Naive thymus-derived CD4-positive, alpha-beta T cell (primary cell): ENCODE measurements at regions not wholly inside any gene's neighbourhood (a gene's known extent, or its start where the extent isn't known, plus 50 kb on each side); places are given as distances from the start of the nearest gene placed in this dataset.

Experiments
- ATAC-seq: fragments of 150-1000 bp; cut with Tn5 transposase; 2 replicates; pipeline ENCODE4 v1.10.0; 2021; ENCODE audit warnings: mild to moderate bottlenecking, moderate library complexity
- CTCF ChIA-PET: fragments of 350-600 bp; sonication (Branson Sonifier 250); formaldehyde crosslinking; loops from one replicate; lab custom pipeline; 2021; ENCODE audit warnings: antibody characterized with exemption; lab: Charles Lee
- POLR2A ChIA-PET: fragments of 350-600 bp; sonication (Branson Sonifier 250); formaldehyde crosslinking; loops from one replicate; lab custom pipeline; 2021; ENCODE audit warnings: antibody characterized with exemption, inconsistent platforms; lab: Charles Lee
- DNase-seq, 9 donors: peaks; one replicate each; pipeline versions ENCODE4 v3.0.0 to v3.0.0-alpha.2; 2020 to 2022; ENCODE audit warnings: mixed read lengths in 1 of 9
- H3K27ac ChIP-seq: one replicate; pipeline ENCODE4 v1.7.0; 2013; ENCODE audit warnings: mild to moderate bottlenecking, low read depth, low read length, moderate library complexity
- H3K27me3 ChIP-seq, 2 donors: one replicate each; pipeline ENCODE4 v1.7.0; 2013; ENCODE audit warnings: low read length in 2 of 2, mild to moderate bottlenecking in 2 of 2, moderate library complexity in 2 of 2; ENCODE audit not compliant: control insufficient read depth in 2 of 2, insufficient read depth in 2 of 2
- H3K36me3 ChIP-seq, 3 experiments: 1 replicate in 2 of 3; 2 replicates in 1 of 3; pipeline ENCODE4 v1.7.0; 2013; ENCODE audit warnings: low read length in 3 of 3, mild to moderate bottlenecking in 3 of 3, moderate library complexity in 1 of 3; ENCODE audit not compliant: insufficient read depth in 3 of 3, control insufficient read depth in 2 of 3
- H3K4me1 ChIP-seq, 2 donors: one replicate each; pipeline ENCODE4 v1.7.0; 2013; ENCODE audit warnings: low read length in 2 of 2, mild to moderate bottlenecking in 2 of 2, moderate library complexity in 1 of 2; ENCODE audit not compliant: control insufficient read depth in 2 of 2, insufficient read depth in 2 of 2
- H3K4me3 ChIP-seq: 2 replicates; pipeline ENCODE4 v1.7.0; 2013; ENCODE audit warnings: mild to moderate bottlenecking, low read length
- H3K9me3 ChIP-seq, 3 experiments: 1 replicate in 2 of 3; 2 replicates in 1 of 3; pipeline ENCODE4 v1.7.0; 2013; ENCODE audit warnings: low read length in 3 of 3; ENCODE audit not compliant: control insufficient read depth in 2 of 3
- H3K27ac Mint-ChIP-seq, 9 donors: one replicate each; pipeline ENCODE4 v1.8.0; 2020 to 2022; ENCODE audit warnings: mixed read lengths in 9 of 9, mild to moderate bottlenecking in 8 of 9, moderate library complexity in 5 of 9, inconsistent platforms in 2 of 9
- H3K27me3 Mint-ChIP-seq, 5 donors: one replicate each; pipeline ENCODE4 v1.8.0; 2021 to 2022; ENCODE audit warnings: mixed read lengths in 5 of 5, mild to moderate bottlenecking in 1 of 5
- H3K36me3 Mint-ChIP-seq, 5 donors: one replicate each; pipeline ENCODE4 v1.8.0; 2020 to 2022; ENCODE audit warnings: mixed read lengths in 5 of 5, mild to moderate bottlenecking in 3 of 5, inconsistent platforms in 1 of 5
- H3K4me1 Mint-ChIP-seq, 7 donors: one replicate each; pipeline ENCODE4 v1.8.0; 2020 to 2022; ENCODE audit warnings: mixed read lengths in 7 of 7, mild to moderate bottlenecking in 3 of 7, inconsistent platforms in 1 of 7
- H3K4me3 Mint-ChIP-seq, 10 donors: one replicate each; pipeline ENCODE4 v1.8.0; 2020 to 2022; ENCODE audit warnings: mild to moderate bottlenecking in 10 of 10, mixed read lengths in 10 of 10, moderate library complexity in 6 of 10, inconsistent platforms in 2 of 10
- H3K9me3 Mint-ChIP-seq, 11 donors: one replicate each; pipeline ENCODE4 v1.8.0; 2020 to 2022; ENCODE audit warnings: mixed read lengths in 11 of 11, mild to moderate bottlenecking in 4 of 11, inconsistent platforms in 1 of 11, moderate library complexity in 1 of 11
- intact Hi-C, 2 donors: fragments of 100-400 bp; cut with micrococcal nuclease; formaldehyde crosslinking; loops; one replicate each; pipeline ENCODE4 v1.15.1; 2023

DNA sequence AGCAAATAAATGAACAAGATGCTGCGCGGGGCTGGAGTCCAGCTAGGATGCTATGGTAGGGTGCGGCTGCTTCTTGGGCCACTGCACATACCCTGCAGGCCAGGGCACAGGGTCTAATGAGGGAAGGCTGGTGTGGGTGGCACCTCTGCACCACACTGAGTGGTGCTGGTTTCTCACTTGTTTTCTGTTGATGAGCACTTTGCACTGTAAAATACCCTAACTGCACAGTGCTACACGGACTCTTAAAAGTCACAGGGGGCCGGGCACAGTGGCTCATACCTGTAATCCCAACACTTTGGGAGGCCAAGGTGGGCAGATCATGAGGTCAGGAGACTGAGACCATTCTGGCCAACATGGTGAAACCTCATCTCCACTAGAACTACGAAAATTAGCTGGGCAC, 52.7 kb upstream of the DMRT1 start:
- no peak overlapping the region for H3K4me3 ChIP-seq
- H3K4me1 ChIP-seq: no peaks in the 10 kb centered on the region
- no peaks in the 10 kb centered on the region for H3K36me3 ChIP-seq
- no peak overlapping the region for H3K27ac Mint-ChIP-seq
- no peaks in the 10 kb centered on the region for H3K36me3 Mint-ChIP-seq
- intact Hi-C loops: no loop called here
- no peaks in the 10 kb centered on the region for H3K4me1 Mint-ChIP-seq
- ATAC-seq (no peak), DNase-seq (no peak)
- no peaks in the 10 kb centered on the region for H3K9me3 Mint-ChIP-seq
- H3K4me3 Mint-ChIP-seq: no peak overlapping the region
- H3K9me3 ChIP-seq: no peaks in the 10 kb centered on the region
- H3K27me3 ChIP-seq: no peaks in the 10 kb centered on the region
- H3K27ac ChIP-seq: no peak overlapping the region
- H3K27me3 Mint-ChIP-seq: peaks cover 0 to 6% (median 0%) of the 10 kb centered on the region in 5 donors
- POLR2A ChIA-PET: no interaction called here
- CTCF ChIA-PET: no interaction called here
